Neural crest cell (in vitro differentiated cells): ENCODE measurements at regions not wholly inside any gene's neighbourhood (a gene's known extent, or its start where the extent isn't known, plus 50 kb on each side); places are given as distances from the start of the nearest gene placed in this dataset.

Experiments used
- DNase-seq: peaks from one replicate; pipeline ENCODE4 v3.0.0; 2021; ENCODE audit warnings: low read depth, mixed read lengths, low spot score
- H3K27ac Mint-ChIP-seq: one replicate; pipeline ENCODE4 v1.8.0; 2021; ENCODE audit warnings: mild to moderate bottlenecking, mixed read lengths; ENCODE audit not compliant: unreplicated experiment
- H3K27me3 Mint-ChIP-seq: 2 replicates; pipeline ENCODE4 v1.8.0; 2021; ENCODE audit warnings: low read depth, mild to moderate bottlenecking, mixed read lengths
- H3K36me3 Mint-ChIP-seq: 2 replicates; pipeline ENCODE4 v1.8.0; 2021; ENCODE audit warnings: low read depth, mild to moderate bottlenecking, mixed read lengths
- H3K4me1 Mint-ChIP-seq: 2 replicates; pipeline ENCODE4 v1.8.0; 2021; ENCODE audit warnings: mixed read lengths
- H3K4me3 Mint-ChIP-seq: one replicate; pipeline ENCODE4 v1.8.0; 2021; ENCODE audit warnings: mild to moderate bottlenecking, mixed read lengths
- H3K9me3 Mint-ChIP-seq: 2 replicates; pipeline ENCODE4 v1.8.0; 2021; ENCODE audit warnings: mixed read lengths
- CTCF ChIP-seq: fragments of 200-600 bp; sonication (generic); conservative IDR thresholded peaks from 2 replicates; pipeline ENCODE4 v1.5.0; 2021; ENCODE audit warnings: antibody characterized with exemption, mild to moderate bottlenecking

- TF ChIP-seq CTCF, result no peak
- DNase-seq, result no peak
- Mint-ChIP-seq H3K4me1 (no peaks in the 10 kb centered on the region), H3K4me3 (no peak overlapping the region), H3K9me3 (peaks cover 4% of the 10 kb centered on the region), H3K27me3 (no peaks in the 10 kb centered on the region), H3K27ac (no peak overlapping the region), H3K36me3 (no peaks in the 10 kb centered on the region)
Measured at GRCh38 chr3:24682141-24682547, 187.5 kb upstream of the THRB start.

- no peak overlapping the region for H3K4me3 Mint-ChIP-seq
- H3K27ac Mint-ChIP-seq, result no peak overlapping the region
- DNase-seq, result no peak
- no peaks in the 10 kb centered on the region for H3K36me3 Mint-ChIP-seq
- H3K27me3 Mint-ChIP-seq, result no peaks in the 10 kb centered on the region
- peaks cover 4% of the 10 kb centered on the region for H3K9me3 Mint-ChIP-seq
- TF ChIP-seq CTCF, result no peak
- no peaks in the 10 kb centered on the region for H3K4me1 Mint-ChIP-seq
Measured at GRCh38 chr3:24683090-24683489, 188.4 kb upstream of the THRB start.

- Mint-ChIP-seq H3K9me3 (peaks cover 4% of the 10 kb centered on the region), H3K27ac (no peak overlapping the region), H3K36me3 (no peaks in the 10 kb centered on the region), H3K4me1 (no peaks in the 10 kb centered on the region), H3K4me3 (no peak overlapping the region), H3K27me3 (no peaks in the 10 kb centered on the region)
- TF ChIP-seq CTCF, result peak; percentile 73
- no peak for DNase-seq
Measured at GRCh38 chr3:24683633-24684384, 189.2 kb upstream of the THRB start.

GRCh38 chr3:24684506-24685023 is 189.9 kb upstream of the THRB start:
- no peaks in the 10 kb centered on the region for H3K27me3 Mint-ChIP-seq
- no peaks in the 10 kb centered on the region for H3K36me3 Mint-ChIP-seq
- TF ChIP-seq CTCF, result no peak
- H3K4me1 Mint-ChIP-seq, result no peaks in the 10 kb centered on the region
- no peak for DNase-seq
- peaks cover 4% of the 10 kb centered on the region for H3K9me3 Mint-ChIP-seq
- H3K27ac Mint-ChIP-seq, result no peak overlapping the region
- H3K4me3 Mint-ChIP-seq, result no peak overlapping the region

GRCh38 chr3:24686808-24687207 is 192.2 kb upstream of the THRB start:
- H3K4me3 Mint-ChIP-seq, result no peak overlapping the region
- no peaks in the 10 kb centered on the region for H3K27me3 Mint-ChIP-seq
- H3K4me1 Mint-ChIP-seq, result no peaks in the 10 kb centered on the region
- no peaks in the 10 kb centered on the region for H3K36me3 Mint-ChIP-seq
- no peaks in the 10 kb centered on the region for H3K9me3 Mint-ChIP-seq
- no peak for TF ChIP-seq CTCF
- DNase-seq, result no peak
- no peak overlapping the region for H3K27ac Mint-ChIP-seq
